Left ventricle myocardium inferior (tissue), 1 donor: ENCODE measurements at regions not wholly inside any gene's neighbourhood (a gene's known extent, or its start where the extent isn't known, plus 50 kb on each side); places are given as distances from the start of the nearest gene placed in this dataset.

Experiments
- DNase-seq: peaks from one replicate; pipeline ENCODE4 v3.0.0-alpha.2; 2020
- H3K27ac ChIP-seq: fragments of 200-600 bp; replicated peaks from 2 replicates; pipeline ENCODE4 v1.8.0; 2021
- H3K27me3 ChIP-seq: fragments of 200-600 bp; 2 replicates; pipeline ENCODE4 v1.8.0; 2021; ENCODE audit warnings: low read depth
- H3K36me3 ChIP-seq: fragments of 200-600 bp; 2 replicates; pipeline ENCODE4 v1.8.0; 2021
- H3K4me1 ChIP-seq: fragments of 200-600 bp; 2 replicates; pipeline ENCODE4 v1.8.0; 2021
- H3K4me3 ChIP-seq: fragments of 200-600 bp; 2 replicates; pipeline ENCODE4 v1.8.0; 2021; ENCODE audit warnings: mild to moderate bottlenecking, moderate library complexity
- H3K9me3 ChIP-seq: fragments of 200-600 bp; replicated peaks from 2 replicates; pipeline ENCODE4 v1.8.0; 2021
- CTCF ChIP-seq: fragments of 200-600 bp; IDR thresholded peaks from 2 replicates; pipeline ENCODE4 v1.8.0; 2021; ENCODE audit warnings: antibody characterized with exemption, mild to moderate bottlenecking, borderline replicate concordance
- intact Hi-C: fragments of 100-400 bp; cut with micrococcal nuclease; formaldehyde crosslinking; loops from one replicate; pipeline ENCODE4 v1.11.0; 2022
- donor health status: DM: no; HTN: yes; CAD: no; lungs with severe emphysema.

- TF ChIP-seq CTCF: no peak
- H3K9me3 ChIP-seq: no peaks in the 10 kb centered on the region
- no peak for DNase-seq
- intact Hi-C loops: no loop called here
- no peaks in the 10 kb centered on the region for H3K27me3 ChIP-seq
- peaks cover 4% of the 10 kb centered on the region for H3K4me1 ChIP-seq
- H3K27ac ChIP-seq: no peak overlapping the region
- no peak overlapping the region for H3K4me3 ChIP-seq
- no peaks in the 10 kb centered on the region for H3K36me3 ChIP-seq
These were observed 260.6 kb upstream of the NEBL start for GRCh38 chr10:21157664-21158063.

GRCh38 chr10:21150166-21150565, 253.1 kb upstream of the NEBL start:
- TF ChIP-seq CTCF: no peak
- intact Hi-C loops: no loop called here
- Histone ChIP-seq H3K9me3 (no peaks in the 10 kb centered on the region), H3K4me3 (no peak overlapping the region), H3K27ac (no peak overlapping the region), H3K27me3 (no peaks in the 10 kb centered on the region), H3K4me1 (no peaks in the 10 kb centered on the region), H3K36me3 (no peaks in the 10 kb centered on the region)
- DNase-seq: no peak

- Histone ChIP-seq H3K27ac (no peak overlapping the region), H3K27me3 (no peaks in the 10 kb centered on the region), H3K9me3 (no peaks in the 10 kb centered on the region), H3K4me1 (no peaks in the 10 kb centered on the region), H3K4me3 (no peak overlapping the region), H3K36me3 (no peaks in the 10 kb centered on the region)
- intact Hi-C loops: no loop called here
- no peak for TF ChIP-seq CTCF
- no peak for DNase-seq
These were observed 249.3 kb upstream of the NEBL start for GRCh38 chr10:21146436-21146789.

GRCh38 chr10:21145751-21146435, 248.8 kb upstream of the NEBL start:
- no peak for DNase-seq
- Histone ChIP-seq H3K9me3 (no peaks in the 10 kb centered on the region), H3K4me1 (no peaks in the 10 kb centered on the region), H3K4me3 (no peak overlapping the region), H3K27me3 (no peaks in the 10 kb centered on the region), H3K27ac (no peak overlapping the region), H3K36me3 (no peaks in the 10 kb centered on the region)
- intact Hi-C loops: no loop called here
- no peak for TF ChIP-seq CTCF

GRCh38 chr10:21144047-21144446, 246.9 kb upstream of the NEBL start:
- no peaks in the 10 kb centered on the region for H3K4me1 ChIP-seq
- no peak overlapping the region for H3K4me3 ChIP-seq
- no peak for DNase-seq
- TF ChIP-seq CTCF: no peak
- H3K36me3 ChIP-seq: no peaks in the 10 kb centered on the region
- H3K9me3 ChIP-seq: no peaks in the 10 kb centered on the region
- H3K27ac ChIP-seq: no peak overlapping the region
- intact Hi-C loops: no loop called here
- H3K27me3 ChIP-seq: no peaks in the 10 kb centered on the region
